CMK (cell line): ENCODE measurements at regions not wholly inside any gene's neighbourhood (a gene's known extent, or its start where the extent isn't known, plus 50 kb on each side); places are given as distances from the start of the nearest gene placed in this dataset.
"Not testable (repeated sequence)": the region's sequence is repeated elsewhere in the genome, so short reads cannot be mapped to it uniquely, and the experiment has no call there.

ENCODE experiments used
- DNase-seq: peaks from one replicate; pipeline ENCODE4 v3.0.0-alpha.2; 2010; ENCODE audit warnings: low read depth

- no peak for DNase-seq
Observed at GRCh38 chr18:64714086-64714485, 565.2 kb upstream of the LINC00305 start.

- DNase-seq, result no peak
Observed at GRCh38 chr18:64713284-64713683, 564.4 kb upstream of the LINC00305 start.

DNA sequence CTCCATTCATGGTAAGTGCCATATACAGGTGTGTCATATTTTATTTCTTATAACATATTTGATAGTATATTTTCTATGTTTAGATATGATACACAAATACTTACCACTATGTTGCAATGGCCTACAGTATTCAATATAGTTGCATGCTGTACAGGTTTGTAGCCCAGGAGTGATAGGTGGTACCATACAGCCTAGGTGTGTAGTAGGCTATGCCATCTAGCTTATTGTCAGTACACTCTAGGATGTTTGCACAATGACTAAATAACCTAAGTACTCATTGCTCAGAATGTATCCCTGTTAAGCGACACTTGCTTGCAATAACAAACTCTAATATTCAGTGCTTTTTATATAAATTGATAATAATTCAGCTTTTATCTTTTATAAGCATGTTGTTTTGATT is 563.1 kb upstream of the LINC00305 start:
- no peak for DNase-seq

DNA sequence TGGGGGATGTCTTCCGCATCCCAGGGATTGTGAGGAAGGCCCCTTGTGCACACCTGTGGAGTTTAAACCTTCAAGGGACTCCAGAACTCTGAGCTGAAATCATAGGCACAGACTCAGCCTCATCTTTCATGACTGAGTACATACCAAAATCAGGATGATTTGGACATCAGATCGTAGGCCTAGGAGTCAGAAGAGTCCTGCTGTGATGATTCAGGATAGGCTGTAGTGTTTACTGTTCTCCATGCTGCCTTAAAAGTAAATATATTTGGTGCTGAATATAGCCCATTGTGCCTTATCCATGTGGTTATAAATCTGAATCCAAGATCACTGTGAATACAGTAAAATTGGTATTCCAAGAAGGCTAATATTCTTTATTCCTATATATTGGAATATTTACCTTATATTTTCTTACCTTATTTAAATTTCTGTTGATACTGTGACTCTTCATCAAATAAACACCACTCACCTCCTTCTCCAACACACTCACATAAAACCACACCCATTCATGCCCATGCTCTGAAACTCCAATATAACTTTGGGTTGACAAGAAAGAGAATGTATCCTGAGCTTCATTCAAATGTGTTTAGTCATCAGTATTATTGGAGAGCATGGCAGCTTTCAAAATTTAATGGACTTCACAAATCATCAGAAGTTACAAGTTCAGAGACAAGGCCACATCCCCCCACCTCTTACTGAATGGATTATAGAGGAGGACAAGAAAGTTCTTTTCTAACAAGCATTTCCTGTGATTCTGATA is 561.4 kb upstream of the LINC00305 start:
- DNase-seq, result no peak

GRCh38 chr18:64707052-64707451 is 558.2 kb upstream of the LINC00305 start:
- DNase-seq, result no peak

DNA sequence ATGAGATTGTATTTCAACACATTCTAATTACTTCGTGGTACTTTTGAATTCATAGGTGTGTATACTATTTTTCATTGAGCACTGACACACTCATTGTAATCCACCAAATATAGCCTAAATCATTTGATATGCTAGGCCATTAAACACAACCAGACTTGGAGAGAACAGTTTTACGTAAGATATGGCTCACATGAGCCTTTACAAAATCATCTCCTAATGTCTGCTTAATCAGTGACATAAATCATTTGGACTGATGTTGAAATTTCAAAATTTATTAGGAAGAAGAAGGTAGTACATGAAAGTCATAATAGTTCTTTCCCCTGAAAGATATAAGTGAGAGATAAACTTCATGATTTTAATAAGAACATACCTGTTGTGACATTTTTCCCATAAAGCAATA is 550.2 kb upstream of the LINC00305 start:
- no peak for DNase-seq

DNA sequence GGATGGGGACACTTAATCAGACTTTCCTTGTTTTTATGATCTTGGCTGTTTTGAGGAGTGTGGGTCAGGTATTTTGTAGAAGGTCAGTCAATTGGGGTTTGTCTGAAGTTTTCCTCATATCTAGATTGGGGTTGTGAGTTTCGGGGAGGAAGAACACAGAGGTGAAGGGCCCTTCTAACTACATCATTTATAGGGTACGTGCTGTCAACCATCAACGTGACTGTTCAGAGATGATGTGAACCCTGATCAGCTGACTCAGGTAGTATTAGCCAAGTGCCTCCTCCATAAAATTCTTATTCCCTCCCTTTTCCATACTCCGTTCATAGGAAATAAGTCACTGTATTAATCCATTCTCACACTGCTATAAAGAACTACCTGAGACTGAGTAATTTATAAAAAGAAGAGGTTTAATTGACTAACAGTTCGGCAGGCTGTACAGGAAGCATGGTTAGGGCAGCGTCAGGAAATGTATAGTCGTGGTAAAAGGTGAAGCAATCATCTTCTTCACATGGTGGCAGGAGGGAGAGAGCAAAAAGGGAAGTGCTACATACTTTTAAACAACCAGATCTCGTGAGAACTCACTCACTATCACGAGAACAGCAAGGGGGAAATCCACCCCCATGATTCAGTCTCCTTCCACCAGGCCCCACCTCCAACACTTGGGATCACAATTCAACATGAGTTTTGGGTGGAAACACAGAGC is 547.1 kb upstream of the LINC00305 start:
- DNase-seq, result no peak

DNA sequence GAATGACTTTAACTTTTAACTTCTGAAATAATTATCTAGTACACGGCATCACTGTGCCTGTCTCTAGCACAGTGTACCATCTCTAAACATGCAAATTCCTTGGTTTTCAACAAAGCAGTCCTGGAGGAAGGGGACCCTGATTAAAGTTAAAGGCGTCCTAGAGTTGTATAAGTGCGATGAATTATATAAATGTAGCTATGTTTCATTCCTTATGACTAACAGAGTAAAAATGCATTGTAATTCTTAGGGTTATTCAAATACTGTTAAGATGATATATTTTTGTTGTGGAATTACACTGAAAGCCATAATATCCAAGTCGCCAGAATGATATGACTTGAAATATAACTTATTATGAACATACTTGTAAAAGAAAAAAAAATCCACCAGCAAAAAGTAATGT is 544.9 kb upstream of the LINC00305 start:
- DNase-seq, result no peak

DNA sequence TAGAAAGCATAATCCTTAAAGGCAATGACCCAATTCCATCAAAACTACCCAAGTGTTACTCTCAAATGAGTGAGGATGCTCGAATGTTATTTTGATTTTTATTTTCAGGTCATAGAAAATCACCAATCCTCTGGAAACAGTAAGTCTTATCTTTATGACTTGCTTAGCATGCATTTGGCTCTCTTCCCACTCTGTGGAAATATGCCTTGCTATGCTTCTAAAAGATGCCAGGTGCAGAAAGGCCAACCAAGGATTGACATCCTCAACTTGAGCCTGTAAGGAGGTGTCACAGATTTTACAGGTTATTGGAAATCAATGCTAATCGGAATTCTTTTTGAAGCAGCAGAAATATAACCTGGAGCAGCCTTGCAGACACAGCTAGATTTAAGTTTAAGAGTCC is 543.9 kb upstream of the LINC00305 start:
- no peak for DNase-seq

DNA sequence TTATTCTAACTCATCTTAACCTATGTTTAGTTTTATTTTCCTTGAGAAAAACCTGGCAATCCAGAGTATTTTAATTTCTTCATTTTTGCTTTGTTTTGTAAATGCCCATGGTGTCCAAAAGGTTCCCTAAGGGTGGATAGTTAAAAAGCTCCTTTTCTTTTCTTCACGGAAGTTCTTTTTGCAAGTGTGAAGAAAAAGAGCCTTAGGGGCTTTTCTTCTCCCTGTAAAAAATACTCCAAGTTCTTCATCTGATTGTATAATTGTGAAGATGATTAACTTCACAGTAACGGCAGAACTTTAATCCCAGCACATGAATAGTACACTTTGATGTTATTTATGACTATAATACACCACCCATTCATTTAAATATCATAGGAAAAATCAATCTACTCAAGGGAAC is 530.2 kb upstream of the LINC00305 start:
- DNase-seq, result no peak

DNA sequence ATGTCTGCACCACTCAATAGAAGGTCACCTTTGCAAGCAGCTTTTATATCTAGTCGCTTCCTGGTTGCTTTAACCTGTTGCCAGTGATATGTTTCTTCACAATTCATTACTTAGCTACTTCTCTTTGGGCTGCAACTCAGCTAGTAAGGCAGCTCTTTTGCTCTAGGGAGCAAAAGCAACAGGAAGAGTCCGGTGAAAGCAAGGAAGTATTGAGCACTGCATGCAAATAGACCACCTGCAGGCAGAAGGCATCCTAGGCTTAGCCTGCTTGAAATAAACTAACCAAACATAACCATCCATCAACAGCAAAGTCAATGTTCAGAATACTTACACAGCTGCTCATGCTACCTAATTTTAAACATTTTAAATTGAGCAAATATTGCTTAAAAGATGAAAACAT is 529.2 kb upstream of the LINC00305 start:
- DNase-seq, result no peak

DNA sequence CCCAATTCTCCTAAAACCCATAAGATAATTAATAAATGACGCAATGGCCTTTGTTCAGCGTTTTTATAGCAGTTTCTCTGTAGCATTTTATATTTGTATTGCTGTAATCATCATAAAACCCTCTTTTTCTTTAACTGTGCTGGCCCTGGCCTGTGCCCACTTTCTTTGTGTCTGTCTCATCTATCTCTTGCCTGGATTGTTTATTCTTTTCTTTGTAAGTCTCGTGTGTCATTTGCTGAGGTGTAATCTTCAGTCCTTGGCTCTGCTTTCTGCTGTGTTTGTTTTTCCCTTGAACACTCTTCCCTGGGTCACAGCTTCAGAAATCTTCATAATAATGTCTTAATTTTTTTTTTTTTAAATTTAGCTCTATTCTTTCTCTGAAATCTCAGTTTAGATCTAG is 525.8 kb upstream of the LINC00305 start:
- DNase-seq, result no peak

GRCh38 chr18:64671293-64671692 is 522.4 kb upstream of the LINC00305 start:
- not testable (repeated sequence) for DNase-seq

DNA sequence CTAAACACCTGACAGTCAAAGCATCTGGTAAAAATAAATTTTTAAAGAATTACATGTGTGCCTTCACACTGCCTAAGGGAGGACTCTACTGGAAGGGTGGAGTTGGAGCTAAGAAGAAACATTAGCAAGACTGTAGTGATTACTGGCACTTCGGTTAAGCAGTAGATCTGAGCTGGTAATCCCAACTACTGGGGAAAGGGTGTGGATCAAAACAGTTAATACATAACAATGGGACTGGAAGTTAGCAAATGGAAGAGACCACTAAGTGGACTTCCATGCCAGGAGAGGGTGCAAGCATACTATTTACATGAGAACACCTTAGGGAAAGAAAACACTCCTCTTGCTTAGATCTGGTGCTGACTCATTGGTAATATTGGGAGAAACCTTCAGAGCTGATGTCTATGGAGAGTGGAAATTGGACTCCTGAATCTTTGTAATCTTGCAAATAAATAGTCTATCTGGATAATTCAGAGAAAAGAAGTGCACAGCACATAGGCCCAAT is 519.6 kb upstream of the LINC00305 start:
- no peak for DNase-seq

- no peak for DNase-seq
Observed at GRCh38 chr18:64663086-64663485, 514.2 kb upstream of the LINC00305 start.

GRCh38 chr18:64659196-64659595 is 510.3 kb upstream of the LINC00305 start:
- DNase-seq, result no peak

- DNase-seq, result no peak
Observed at GRCh38 chr18:64653068-64653467, 504.2 kb upstream of the LINC00305 start.

- DNase-seq, result no peak
Observed at GRCh38 chr18:64650068-64650467, 501.2 kb upstream of the LINC00305 start.

- DNase-seq, result no peak
Observed at GRCh38 chr18:64645753-64646152, 496.9 kb upstream of the LINC00305 start.

GRCh38 chr18:64639536-64639935 is 490.6 kb upstream of the LINC00305 start:
- no peak for DNase-seq

DNA sequence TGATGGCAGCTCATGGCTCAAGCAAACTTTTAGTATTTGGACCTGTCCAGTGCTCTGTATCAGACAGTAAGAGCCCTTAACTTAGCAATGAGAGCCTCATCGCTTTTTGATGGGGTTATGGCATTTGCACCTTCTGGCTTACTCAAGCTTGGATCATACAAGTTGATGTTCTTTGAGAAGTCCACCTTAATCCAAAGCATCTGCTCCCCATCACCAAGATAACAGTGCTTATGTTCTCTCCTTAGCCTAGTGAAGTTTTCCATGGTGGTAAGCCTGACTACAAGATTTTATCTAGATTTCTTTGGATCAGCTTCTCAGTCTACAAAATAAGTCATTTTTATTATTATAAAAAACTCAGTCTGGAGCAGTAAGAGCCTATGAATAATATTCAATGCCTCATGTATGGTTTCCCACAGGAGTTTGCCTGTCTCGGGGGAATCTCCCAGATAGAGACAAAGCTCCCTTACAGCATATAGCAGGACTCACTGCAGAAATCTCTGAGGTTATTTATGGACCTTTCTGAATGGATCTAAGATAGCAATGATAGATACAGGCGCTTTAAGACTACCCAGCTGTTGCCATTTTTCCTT is 472.2 kb upstream of the LINC00305 start:
- DNase-seq, result no peak

GRCh38 chr18:64618390-64618789 is 469.5 kb upstream of the LINC00305 start:
- DNase-seq, result no peak

- DNase-seq, result no peak
Observed at GRCh38 chr18:64615021-64615420, 466.1 kb upstream of the LINC00305 start.
